HCT116 (cell line): ENCODE measurements at regions not wholly inside any gene's neighbourhood (a gene's known extent, or its start where the extent isn't known, plus 50 kb on each side); places are given as distances from the start of the nearest gene placed in this dataset.

ENCODE experiments used
- ATAC-seq: fragments of 200-7000 bp; cut with Tn5 transposase; 2 replicates; pipeline ENCODE4 v1.9.1; 2020; ENCODE audit warnings: mild to moderate bottlenecking, moderate library complexity
- BruUV-seq: library from RNA; stranded (reverse); fragments of 400-500 nt; replicated peaks from 2 replicates; lab custom pipeline; 2021; lab: Mats Ljungman, UMichigan
- CTCF ChIA-PET: fragments of 300-600 bp; sonication (Branson Sonifier 250); formaldehyde crosslinking; loops from one replicate; lab custom pipeline; 2021; ENCODE audit warnings: antibody characterized with exemption; lab: Charles Lee
- POLR2A ChIA-PET: fragments of 300-600, 350-600 bp; sonication (Branson Sonifier 250); formaldehyde crosslinking; loops from one replicate; lab custom pipeline; 2021; ENCODE audit warnings: antibody characterized with exemption; lab: Charles Lee
- RAD21 ChIA-PET, 2 experiments: fragments of 300-600 bp; sonication (Branson Sonifier 250); formaldehyde crosslinking; loops; one replicate each; lab custom pipeline; 2023; ENCODE audit warnings: low total read pairs in 2 of 2; ENCODE audit not compliant: uncharacterized antibody in 2 of 2, unreplicated experiment in 2 of 2, low non-redundant PET in 1 of 2; lab: Charles Lee
- DNase-seq: peaks from one replicate; pipeline ENCODE4 v3.0.0-alpha.2; 2010; ENCODE audit warnings: low read depth, low spot score
- H2AFZ ChIP-seq: fragments of 200-600 bp; shearing (Covaris generic), sonication (generic); 2 replicates; pipeline ENCODE4 v1.6.1; 2017; ENCODE audit warnings: low read depth, mixed run types, mixed read lengths, antibody characterized with exemption, low read length; ENCODE audit not compliant: poor library complexity, severe bottlenecking
- H3K27ac ChIP-seq: 2 replicates; pipeline ENCODE4 v1.5.1; 2012; ENCODE audit warnings: low read depth, low read length
- H3K27me3 ChIP-seq: fragments of 200-600 bp; sonication (generic); 2 replicates; pipeline ENCODE4 v1.6.1; 2016; ENCODE audit warnings: mixed run types, low read length, mixed read lengths; ENCODE audit not compliant: insufficient read depth
- H3K36me3 ChIP-seq, 2 experiments: fragments of 200-500 bp in 1 of 2; fragments of 200-600 bp in 1 of 2; sonication (Bioruptor generic) in 1 of 2; sonication (generic) in 1 of 2; 2 replicates each; pipeline versions ENCODE4 v1.5.1 to v1.6.1; 2014 to 2016; ENCODE audit warnings: low read length in 2 of 2, inconsistent platforms in 1 of 2, mixed read lengths in 1 of 2, mixed run types in 1 of 2; ENCODE audit not compliant: insufficient read depth in 2 of 2, control insufficient read depth in 1 of 2
- H3K4me1 ChIP-seq, 2 experiments: fragments of 200-600 bp in 1 of 2; sonication (generic) in 1 of 2; 2 replicates each; pipeline versions ENCODE4 v1.5.1 to v1.6.1; 2012 to 2017; ENCODE audit warnings: low read length in 2 of 2, inconsistent platforms in 1 of 2, mild to moderate bottlenecking in 1 of 2, mixed read lengths in 1 of 2, mixed run types in 1 of 2, moderate library complexity in 1 of 2; ENCODE audit not compliant: insufficient read depth in 2 of 2, control insufficient read depth in 1 of 2
- H3K4me2 ChIP-seq: fragments of 200-600 bp; sonication (generic); 2 replicates; pipeline ENCODE4 v1.6.1; 2017; ENCODE audit warnings: mixed run types, low read length, mixed read lengths
- H3K4me3 ChIP-seq, 2 experiments: fragments of 200-600 bp in 1 of 2; sonication (generic) in 1 of 2; replicated peaks in 1 of 2; 2 replicates each; pipeline ENCODE4 v1.5.1; 2011 to 2016; ENCODE audit warnings: low read length in 2 of 2, control low read depth in 1 of 2, low read depth in 1 of 2, mild to moderate bottlenecking in 1 of 2, mixed read lengths in 1 of 2, mixed run types in 1 of 2
- H3K79me2 ChIP-seq: fragments of 200-600 bp; sonication (generic); 2 replicates; pipeline ENCODE4 v1.6.1; 2017; ENCODE audit warnings: mild to moderate bottlenecking, mixed run types, low read length, moderate library complexity, mixed read lengths; ENCODE audit not compliant: insufficient read depth
- H3K9ac ChIP-seq: fragments of 200-600 bp; sonication (generic); 2 replicates; pipeline ENCODE4 v1.6.1; 2016; ENCODE audit warnings: low read length, mixed read lengths
- H3K9me2 ChIP-seq: fragments of 200-600 bp; sonication (generic), shearing (Covaris generic); 2 replicates; pipeline ENCODE4 v1.6.1; 2017; ENCODE audit warnings: mixed run types, mild to moderate bottlenecking, moderate library complexity; ENCODE audit not compliant: insufficient read depth
- H3K9me3 ChIP-seq, 2 experiments: fragments of 200-500 bp in 1 of 2; fragments of 200-600 bp in 1 of 2; sonication (Bioruptor generic) in 1 of 2; sonication (generic) in 1 of 2; 2 replicates each; pipeline ENCODE4 v1.6.1; 2014 to 2017; ENCODE audit warnings: low read length in 2 of 2, mixed read lengths in 2 of 2, inconsistent platforms in 1 of 2, low read depth in 1 of 2, mild to moderate bottlenecking in 1 of 2, mixed run types in 1 of 2, moderate library complexity in 1 of 2; ENCODE audit not compliant: control insufficient read depth in 1 of 2, insufficient read depth in 1 of 2
- H4K20me1 ChIP-seq: fragments of 200-600 bp; sonication (generic), shearing (Covaris generic); 2 replicates; pipeline ENCODE4 v1.6.1; 2017; ENCODE audit warnings: mixed run types, mild to moderate bottlenecking, moderate library complexity; ENCODE audit not compliant: insufficient read depth
- ATF3 ChIP-seq: IDR thresholded peaks from 2 replicates; pipeline ENCODE4 v1.6.1; 2012
- CBX3 ChIP-seq: IDR thresholded peaks from 2 replicates; pipeline ENCODE4 v1.6.1; 2012; ENCODE audit warnings: low read depth
- CEBPB ChIP-seq: IDR thresholded peaks from 2 replicates; pipeline ENCODE4 v1.6.1; 2012; ENCODE audit warnings: low read depth
- CTCF ChIP-seq, 3 experiments: fragments of 200-600 bp in 1 of 3; sonication (generic) in 1 of 3; IDR thresholded peaks in 2 of 3; conservative IDR thresholded peaks in 1 of 3; 2 replicates each; pipeline ENCODE4 v1.5.1; 2012 to 2017; ENCODE audit warnings: low read depth in 2 of 3, low read length in 2 of 3, antibody characterized with exemption in 1 of 3, borderline replicate concordance in 1 of 3, control low read depth in 1 of 3, mild to moderate bottlenecking in 1 of 3, mixed read lengths in 1 of 3, mixed run types in 1 of 3, moderate library complexity in 1 of 3; ENCODE audit not compliant: insufficient read depth in 1 of 3
- EZH2phosphoT487 ChIP-seq: fragments of 200-600 bp; IDR thresholded peaks from 2 replicates; pipeline ENCODE4 v1.6.1; 2018; ENCODE audit warnings: antibody characterized with exemption, borderline replicate concordance
- FOSL1 ChIP-seq: IDR thresholded peaks from 2 replicates; pipeline ENCODE4 v1.6.1; 2012; ENCODE audit warnings: low read depth
- MAX ChIP-seq: IDR thresholded peaks from 2 replicates; pipeline ENCODE4 v1.6.1; 2012
- POLR2AphosphoS5 ChIP-seq: IDR thresholded peaks from 2 replicates; pipeline ENCODE4 v1.6.1; 2011; ENCODE audit warnings: mild to moderate bottlenecking, low read depth, low read length, moderate library complexity
- RAD21 ChIP-seq: IDR thresholded peaks from 2 replicates; pipeline ENCODE4 v1.6.1; 2012; ENCODE audit warnings: low read depth, mild to moderate bottlenecking
- REST ChIP-seq: IDR thresholded peaks from 2 replicates; pipeline ENCODE4 v1.6.1; 2012; ENCODE audit warnings: low read depth
- SIN3A ChIP-seq: IDR thresholded peaks from 2 replicates; pipeline ENCODE4 v1.6.1; 2012; ENCODE audit warnings: low read depth
- SP1 ChIP-seq: IDR thresholded peaks from 2 replicates; pipeline ENCODE4 v1.6.1; 2012; ENCODE audit warnings: low read depth
- SRF ChIP-seq: IDR thresholded peaks from 2 replicates; pipeline ENCODE4 v1.6.1; 2012; ENCODE audit warnings: low read depth
- ZBTB33 ChIP-seq: IDR thresholded peaks from 2 replicates; pipeline ENCODE4 v1.6.1; 2011; ENCODE audit warnings: mild to moderate bottlenecking, low read length, moderate library complexity; ENCODE audit not compliant: insufficient replicate concordance; ENCODE audit errors: extremely low read depth
- intact Hi-C: fragments of 100-400 bp; cut with micrococcal nuclease; formaldehyde crosslinking; loops from 2 replicates; pipeline ENCODE4 v1.10.0; 2022

- intact Hi-C loops, result no loop called here
- ATAC-seq, result no peak
- CTCF ChIA-PET, result no interaction called here
Measured at GRCh38 chr7:19939746-19940145, 166.3 kb upstream of the TMEM196 start.

More at GRCh38 chr7:19939746-19940145, 166.3 kb upstream of the TMEM196 start:
- H3K27ac ChIP-seq, result no peak overlapping the region
- BruUV-seq, result no TSS peak
- no peak overlapping the region for H2AFZ ChIP-seq
- no peak overlapping the region; the same call in 1 of the 2 replicates for H3K4me2 ChIP-seq
- POLR2A ChIA-PET, result no interaction called here
- H4K20me1 ChIP-seq, result no peaks in the 10 kb centered on the region
- no peak overlapping the region for H3K9ac ChIP-seq
- H3K27me3 ChIP-seq, result no peaks in the 10 kb centered on the region
- H3K4me3 ChIP-seq, result no peak overlapping the region
- peaks cover 8 to 17% of the 10 kb centered on the region in 2 experiments for H3K4me1 ChIP-seq
- no peak for TF ChIP-seq ZBTB33
- TF ChIP-seq SP1, result no peak
- no peak for TF ChIP-seq SIN3A
- TF ChIP-seq FOSL1, result no peak
- no peak for TF ChIP-seq MAX
- no peak for TF ChIP-seq SRF
- TF ChIP-seq EZH2phosphoT487, result no peak
- no peak for TF ChIP-seq POLR2AphosphoS5
- TF ChIP-seq CBX3, result no peak
- no peak for TF ChIP-seq REST
- no peak for TF ChIP-seq CTCF (IDR thresholded peaks at IDR 0.05 in 2 of 3, conservative IDR thresholded peaks at IDR 0.05 in 1 of 3; ENCODE audit: borderline replicate concordance in 1 of 3, insufficient read depth in 1 of 3, low read depth in 2 of 3, low read length in 2 of 3)
- no peak for TF ChIP-seq ATF3
- TF ChIP-seq CEBPB, result no peak
- no peak for TF ChIP-seq RAD21
- H3K79me2 ChIP-seq, result no peaks in the 10 kb centered on the region
- no peaks in the 10 kb centered on the region for H3K9me2 ChIP-seq
- peaks cover 0 to 6% of the 10 kb centered on the region in 2 experiments; a peak in 2 of 4 replicates for H3K9me3 ChIP-seq
- DNase-seq, result no peak
- no peaks in the 10 kb centered on the region for H3K36me3 ChIP-seq
- RAD21 ChIA-PET, result no interaction called here
